ENCODE measurements at regions not wholly inside any gene's neighbourhood (a gene's known extent, or its start where the extent isn't known, plus 50 kb on each side); places are given as distances from the start of the nearest gene placed in this dataset.

DNA sequence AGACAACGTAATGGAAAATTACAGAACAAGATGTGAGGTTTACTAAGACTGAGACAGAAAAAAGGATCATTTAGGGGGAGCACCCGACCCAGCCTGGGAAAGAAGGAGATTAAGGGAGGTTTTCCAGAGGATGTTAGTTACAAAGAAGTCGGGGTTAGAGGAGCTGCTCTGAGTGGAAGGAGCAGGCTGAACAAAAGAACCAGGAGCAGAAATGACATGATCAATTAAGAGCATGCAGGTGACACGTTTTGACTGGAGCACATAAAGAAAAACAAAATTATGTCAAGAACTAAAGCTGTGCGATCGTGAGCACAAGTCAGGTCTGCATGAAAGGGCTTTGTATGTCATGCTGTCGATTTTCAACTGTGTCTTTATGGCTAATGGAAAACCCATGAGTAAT is 417.3 kb upstream of the MARCKS start:
- FAIRE-seq: no peak

DNA sequence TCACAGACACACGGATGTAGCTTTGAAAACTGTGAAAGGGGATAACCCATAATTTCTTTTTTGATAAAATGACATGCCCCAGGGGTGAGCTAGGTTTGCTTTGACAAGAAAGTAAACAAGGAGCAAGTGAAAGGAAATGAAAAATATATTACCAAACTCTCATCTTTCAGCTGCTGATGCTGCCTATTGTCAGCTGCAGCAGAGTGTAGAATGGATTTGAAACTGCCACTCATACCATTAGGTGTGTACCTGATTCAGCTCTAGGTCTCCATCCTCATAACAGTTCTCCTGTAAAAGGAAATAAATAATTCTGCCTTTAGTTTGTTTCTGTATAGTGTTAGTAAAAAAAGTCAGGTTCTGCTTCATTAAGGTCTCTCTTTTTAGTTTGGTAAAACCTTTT is 415.1 kb upstream of the MARCKS start:
- FAIRE-seq: no peak

DNA sequence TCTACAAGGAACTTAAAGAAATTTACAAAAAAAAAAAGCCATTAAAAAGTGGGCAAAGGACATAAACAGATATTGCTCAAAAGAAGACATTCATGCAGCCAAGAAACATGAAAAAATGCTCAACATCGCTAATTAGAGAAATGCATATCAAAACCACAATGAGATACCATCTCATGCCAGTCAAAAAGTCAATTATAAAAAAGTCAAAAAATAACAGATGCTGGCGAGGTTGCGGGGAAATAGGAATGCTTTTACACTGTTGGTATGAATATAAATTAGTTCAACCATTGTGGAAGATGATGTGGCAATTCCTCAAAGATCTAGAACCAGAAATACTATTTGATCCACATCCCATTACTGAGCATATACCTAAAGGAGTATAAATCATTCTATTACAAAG is 411.9 kb upstream of the MARCKS start:
- FAIRE-seq: no peak

DNA sequence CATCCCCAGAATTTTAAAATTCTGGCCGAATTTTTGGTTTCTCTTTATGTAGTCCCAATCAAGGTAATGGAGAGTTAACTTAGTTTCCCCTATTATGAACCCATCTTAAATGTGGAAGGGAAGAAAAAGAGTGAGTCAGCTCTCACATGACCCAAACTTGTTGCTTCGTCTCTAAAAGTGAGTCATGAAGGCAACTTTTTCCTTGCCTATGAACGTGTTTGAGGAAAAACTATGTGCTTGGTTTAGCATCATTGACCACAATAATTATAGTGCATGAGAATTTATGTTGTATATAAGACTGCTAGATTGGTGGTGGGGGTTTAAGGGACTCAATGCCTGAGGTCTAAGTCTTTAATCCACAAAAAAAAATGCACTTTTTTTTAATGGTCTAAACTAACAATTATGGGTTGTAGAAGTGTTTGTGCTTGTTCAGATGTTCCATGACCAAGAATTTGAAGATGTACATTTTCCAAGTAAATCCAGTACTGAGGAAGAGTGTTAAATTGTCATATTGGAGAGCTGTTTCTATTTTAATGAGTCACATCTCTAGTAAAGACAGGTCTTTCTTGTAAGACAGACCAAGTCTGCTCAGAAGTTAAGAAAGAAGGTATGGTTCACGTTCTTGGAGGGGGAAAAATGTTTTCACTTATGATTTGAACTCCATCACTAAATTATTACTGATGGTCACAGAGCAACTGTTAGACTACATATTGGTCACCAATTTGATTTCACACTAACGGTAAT is 409.9 kb upstream of the MARCKS start:
- FAIRE-seq: no peak

DNA sequence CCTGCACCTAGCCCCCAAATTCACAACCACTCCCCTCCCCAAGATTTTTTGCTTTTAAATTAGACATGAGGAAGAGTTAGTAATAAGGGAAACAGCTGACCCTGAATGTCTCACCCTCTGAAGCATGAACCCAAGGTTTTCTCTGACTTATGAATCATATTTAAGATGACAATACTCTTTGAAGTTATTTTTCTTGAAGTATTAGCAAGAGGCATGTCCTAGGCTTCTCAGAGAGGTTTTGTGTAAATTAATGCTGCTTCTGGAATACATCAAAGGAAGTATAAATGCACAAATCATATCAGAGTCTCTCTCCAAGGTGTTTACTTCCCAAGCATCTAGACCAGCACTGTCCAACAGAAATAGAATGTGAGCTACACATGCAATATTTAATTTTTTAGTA is 408.1 kb upstream of the MARCKS start:
- FAIRE-seq: no peak

DNA sequence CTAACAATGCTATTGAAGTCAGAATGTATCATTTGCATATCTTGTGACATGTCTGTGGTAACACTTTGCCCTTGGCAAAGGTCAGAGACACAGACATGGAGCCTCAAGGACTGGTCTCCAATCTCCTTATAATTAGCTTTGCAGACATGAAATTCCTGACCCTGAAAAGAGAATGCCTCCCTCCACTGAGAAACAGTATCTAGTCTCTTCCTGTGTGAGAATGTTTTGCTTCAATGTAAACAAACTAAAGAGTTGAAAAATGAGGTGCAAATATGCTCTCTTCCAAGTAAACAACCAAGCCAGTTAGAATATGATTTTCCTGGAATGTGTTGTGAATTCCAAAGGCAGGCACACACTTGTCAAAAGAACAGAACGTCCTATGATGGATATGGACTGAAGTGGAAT is 407.1 kb upstream of the MARCKS start:
- no peak for FAIRE-seq

DNA sequence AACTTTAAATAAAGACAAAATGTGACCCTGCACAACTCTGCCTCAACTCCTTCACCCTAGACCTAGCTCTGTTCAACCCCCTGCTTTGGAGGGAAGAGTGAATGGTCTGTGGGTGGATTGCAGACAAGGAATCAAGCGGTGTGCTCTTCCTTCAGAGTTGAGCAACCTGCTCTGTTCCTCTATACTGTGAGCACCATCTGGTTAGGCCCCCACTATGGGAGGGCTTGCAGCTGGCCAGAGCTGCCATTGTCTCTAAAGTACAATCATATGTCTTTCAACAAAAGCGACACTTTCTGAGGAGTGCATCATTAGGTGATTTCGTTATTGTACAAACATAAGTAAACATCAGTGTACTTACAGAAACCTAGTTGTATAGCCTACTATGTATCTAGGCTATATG is 406.1 kb upstream of the MARCKS start:
- no peak for FAIRE-seq

DNA sequence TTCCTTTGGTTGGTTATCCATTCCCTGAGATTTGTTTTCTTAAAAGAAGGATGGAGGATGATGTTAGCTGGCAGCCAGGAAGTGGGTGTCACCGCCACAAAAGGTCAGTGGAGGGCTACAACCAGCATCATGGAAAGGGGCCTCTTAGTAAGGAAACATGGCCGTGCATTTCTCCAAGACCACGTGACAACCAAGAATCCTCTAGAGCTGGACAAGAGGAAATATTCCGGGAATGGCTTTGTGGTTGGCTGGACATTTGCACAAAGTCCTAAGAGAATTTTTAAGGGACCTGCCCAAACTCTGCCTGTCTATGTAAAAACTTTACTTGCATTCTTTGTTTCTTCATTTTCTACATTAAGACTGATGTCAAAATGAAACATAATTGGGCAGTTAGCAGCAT is 399.9 kb upstream of the MARCKS start:
- FAIRE-seq: no peak

DNA sequence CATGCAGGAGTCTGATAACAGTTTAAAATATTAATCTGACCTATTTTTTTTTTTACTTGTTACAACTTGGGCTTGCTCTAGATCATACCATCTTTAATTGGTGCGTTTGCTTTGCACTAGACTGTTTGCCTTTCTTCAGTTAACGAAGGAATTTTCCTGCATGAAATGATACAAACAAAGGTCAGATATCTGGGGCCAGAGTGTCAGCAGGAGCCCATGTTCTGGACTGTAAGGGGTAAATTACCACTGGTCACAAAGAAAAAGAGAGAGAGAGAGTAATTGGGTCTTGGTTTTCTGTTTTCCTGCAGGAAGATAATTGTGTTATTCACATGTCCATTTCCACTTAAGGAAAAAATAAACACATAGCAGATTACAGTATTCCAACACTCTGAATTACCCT is 399.4 kb upstream of the MARCKS start:
- FAIRE-seq: no peak

DNA sequence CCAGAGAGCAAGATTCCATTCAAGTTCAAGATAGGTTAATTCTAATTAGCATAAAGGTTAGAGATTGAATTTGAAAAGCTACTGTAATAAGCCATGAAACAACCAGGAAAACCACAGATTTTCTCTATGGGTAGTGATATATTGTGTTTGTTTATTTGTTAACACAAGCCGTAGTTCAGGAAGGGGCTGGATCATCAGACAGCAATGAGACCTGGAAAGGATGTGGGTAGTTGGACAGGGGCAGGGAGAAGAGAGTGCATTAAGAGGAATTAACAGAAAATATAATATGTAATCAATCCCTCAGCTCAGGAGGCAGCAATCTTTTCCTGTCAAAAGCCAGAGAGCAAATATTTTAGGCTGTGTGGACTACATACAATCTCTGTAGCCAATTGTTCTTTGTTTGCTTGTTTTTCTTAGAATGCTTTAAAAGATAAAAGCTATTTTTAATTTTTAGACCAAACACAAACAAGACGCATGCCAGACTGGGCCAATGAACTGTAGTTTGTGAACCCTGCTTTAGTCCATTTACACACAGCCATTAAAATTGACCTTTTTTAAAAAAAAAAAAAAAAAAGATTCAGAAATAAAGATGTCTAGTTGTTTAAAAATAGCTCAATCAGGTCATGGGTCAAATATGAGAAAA is 398.7 kb upstream of the MARCKS start:
- no peak for FAIRE-seq

DNA sequence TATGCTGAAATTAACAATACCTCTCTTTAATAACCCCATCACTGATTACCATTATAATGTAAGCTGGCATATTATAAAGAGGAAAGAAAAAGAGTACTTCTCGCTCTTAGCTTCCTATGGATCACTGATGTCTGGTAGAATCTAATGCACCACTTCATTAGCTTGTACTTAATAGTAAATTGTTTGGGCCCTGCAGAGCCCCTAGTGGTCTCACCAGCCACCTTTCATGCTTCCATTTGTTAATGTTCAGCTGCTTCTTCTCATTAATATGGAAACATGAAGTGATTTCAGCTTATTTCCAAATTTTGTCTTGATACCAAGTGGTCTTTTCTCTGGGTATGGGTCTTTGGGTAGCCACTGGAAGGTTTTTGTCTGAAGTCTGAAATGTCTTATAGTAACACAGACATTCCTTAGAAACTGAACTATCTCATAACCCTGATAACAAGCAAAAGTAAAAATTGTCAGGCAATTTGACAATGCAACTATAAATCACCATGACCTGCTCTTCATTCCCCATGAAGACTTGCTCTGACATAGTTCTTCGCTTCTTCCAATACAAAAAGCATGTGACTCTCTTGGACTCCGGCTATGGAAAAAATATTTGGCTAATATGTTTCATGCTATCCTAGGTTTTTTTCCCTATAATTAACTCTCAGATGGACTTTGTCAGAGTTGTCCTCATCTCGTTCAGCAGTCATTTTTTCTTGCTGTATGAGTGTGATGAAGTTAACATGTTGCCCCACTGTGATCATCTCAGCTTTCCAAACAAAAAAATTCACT is 395.8 kb upstream of the MARCKS start:
- FAIRE-seq: no peak

DNA sequence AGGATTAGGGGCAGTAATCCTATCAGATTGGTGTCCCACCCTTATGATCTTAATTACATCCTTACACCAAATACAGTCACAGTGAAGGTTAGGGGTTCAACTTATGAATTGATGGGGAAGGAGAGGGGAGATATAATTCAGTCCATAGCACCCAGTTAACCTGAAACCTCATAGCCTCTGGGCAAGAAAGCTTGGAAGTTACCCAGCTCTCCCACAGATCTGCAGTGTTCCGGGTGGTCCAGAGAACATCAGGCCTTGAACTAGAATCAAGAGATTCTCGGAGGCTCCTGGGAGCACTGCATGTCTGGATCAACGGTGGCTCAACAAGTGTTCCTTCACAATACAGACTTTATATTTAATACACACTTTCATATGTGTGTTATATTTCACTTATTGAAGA is 392.6 kb upstream of the MARCKS start:
- FAIRE-seq: no peak

DNA sequence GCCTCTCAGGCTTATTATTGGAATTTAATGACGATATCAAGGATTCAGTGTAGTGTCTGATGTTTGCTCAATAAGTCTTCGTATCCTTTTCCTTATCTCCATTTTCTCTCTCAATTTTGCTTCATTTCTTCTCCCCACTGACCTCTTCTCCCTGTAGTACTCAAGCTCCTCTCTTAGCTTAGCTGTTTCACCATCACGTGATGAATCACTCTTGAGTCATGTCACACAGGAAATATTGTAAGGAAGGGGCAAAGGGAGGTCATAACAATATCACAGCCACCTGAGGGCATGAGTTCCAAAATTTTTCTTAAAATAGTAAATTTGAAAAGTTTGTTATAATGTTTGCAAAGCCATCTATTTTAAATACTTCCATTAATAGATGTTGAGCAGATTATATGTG is 392.2 kb upstream of the MARCKS start:
- no peak for FAIRE-seq

DNA sequence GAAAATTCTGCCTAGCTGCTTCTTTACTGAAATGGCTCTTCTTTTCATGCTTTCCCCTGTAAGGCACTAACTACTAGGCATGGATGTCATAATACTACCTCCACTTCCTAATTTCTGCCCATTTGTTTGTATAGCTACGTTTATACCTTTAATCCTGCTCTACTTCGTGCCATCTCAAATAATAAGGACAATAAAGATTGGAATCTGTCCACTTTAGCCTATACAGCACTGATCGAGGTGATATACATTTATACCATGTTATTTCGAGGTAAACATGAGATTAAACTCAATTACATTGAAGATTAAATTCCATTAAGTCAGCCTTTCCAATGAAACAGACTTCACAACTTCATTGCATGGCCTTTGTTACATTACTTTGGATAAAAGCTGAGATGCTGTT is 390.6 kb upstream of the MARCKS start:
- no peak for FAIRE-seq

DNA sequence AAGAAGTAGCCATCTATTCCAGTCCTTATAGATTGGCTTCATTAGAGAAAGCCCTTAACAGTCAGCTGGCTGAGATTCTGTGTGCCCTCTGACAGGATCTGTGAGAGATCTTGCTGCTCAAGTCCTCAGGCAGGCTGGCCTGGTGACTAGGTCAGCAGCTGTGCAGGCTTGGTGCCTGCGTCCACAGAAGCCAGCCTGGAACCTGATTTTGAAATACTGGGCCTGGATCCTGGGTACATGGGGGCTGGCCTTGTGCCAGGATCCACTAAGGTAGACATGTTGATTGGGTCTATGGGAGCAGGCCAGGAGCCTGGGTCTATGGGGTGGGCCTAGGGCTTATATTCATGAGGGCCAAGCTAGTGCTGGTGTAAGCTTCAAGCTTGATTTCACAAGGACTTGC is 381.8 kb upstream of the MARCKS start:
- FAIRE-seq: no peak

DNA sequence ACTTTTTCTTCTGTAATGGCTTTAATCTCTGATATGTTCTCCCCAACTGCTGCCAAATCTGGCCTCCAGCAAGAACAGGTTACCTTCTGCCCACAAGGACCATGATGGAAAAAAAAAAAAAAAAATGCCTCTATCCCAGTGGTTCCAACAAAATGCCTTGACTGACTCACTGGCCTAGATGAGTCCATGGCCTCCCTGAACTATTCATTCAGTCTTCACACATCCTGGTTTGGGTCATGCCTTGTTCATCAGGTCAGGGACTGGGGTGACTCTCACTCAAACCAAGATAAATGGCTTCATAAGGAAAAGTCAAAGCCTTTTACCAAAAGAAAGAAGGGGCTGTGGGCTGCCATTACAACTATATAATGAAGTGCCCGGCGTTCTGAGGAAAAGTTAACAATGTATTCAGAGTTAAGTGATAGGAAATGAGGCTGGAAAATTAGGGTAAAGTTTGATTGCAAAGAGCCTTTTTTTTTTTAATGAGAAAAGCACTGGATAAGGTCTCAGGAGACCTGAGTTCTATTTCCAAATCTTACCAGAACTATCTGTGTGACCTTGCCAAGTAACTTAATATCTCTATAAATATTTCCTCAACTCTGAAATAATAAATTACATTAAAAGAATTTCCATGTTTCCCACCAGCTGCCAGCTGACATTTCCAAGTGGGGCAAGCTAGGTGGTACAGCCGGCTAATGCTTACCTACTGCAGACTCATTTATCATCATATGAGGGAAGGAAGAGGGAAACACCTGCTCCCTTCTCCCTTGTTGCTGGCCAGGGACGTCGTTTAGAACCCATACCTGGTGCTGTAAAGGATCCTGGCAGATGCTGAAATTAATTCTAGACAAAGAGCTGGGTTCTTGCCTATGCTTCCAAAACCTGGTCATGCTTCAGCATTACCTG is 380.0 kb upstream of the MARCKS start:
- no peak for FAIRE-seq

DNA sequence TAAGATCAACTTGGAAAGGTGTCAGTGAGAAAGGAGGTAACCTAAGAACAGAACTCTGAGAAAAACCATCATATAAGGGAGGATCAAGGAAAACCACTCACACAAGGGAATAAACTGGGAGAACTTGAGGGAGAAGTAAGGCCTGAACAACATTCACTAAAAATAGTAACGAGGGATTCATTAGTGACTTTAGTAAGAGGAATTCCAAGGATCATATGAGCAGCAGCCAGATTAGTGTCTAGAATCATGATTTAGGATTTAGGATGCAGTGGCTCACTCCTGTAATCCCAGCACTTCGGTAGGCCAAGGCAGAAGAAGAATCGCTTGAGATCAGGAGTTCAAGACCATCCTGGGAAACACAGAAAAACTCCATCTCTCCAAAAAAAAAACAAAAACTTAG is 376.5 kb upstream of the MARCKS start:
- FAIRE-seq: no peak

DNA sequence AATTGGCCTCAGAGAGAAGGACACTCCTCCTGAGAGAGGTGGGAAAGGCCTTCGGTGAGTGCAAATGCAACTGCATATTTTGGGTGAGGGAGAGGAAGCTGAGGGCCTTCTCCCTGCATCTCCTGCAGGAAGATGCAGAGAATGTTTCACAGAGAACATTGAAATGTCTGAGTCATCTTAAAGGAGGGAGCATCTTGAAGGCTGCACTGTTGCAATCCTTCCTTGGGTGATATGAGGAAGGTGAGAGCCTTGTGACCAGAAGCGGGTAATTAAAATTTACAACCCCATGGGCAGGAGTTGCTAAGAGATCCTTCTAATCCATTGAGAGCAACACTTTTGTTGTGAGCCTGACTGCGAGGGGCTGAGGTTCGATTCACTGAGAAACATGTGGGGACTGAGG is 375.7 kb upstream of the MARCKS start:
- FAIRE-seq: no peak

DNA sequence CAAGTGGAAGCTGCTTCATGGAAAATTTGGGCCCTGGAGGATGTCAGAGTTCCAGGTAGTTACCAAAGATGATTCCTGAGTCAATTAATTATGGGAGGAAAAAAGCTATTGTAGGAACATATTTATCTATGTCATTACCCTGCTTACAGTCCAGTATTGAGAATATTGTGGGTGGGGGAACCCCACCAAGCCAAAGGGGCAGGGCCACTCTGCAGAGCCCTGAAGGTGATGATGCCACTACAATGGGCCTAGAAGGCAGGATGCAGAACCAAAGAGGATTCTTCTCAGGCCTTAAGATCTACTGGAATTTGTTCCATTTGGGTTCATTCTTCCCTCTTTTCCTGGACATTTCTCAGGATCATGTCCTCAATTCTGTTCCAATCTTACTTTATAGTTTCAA is 375.2 kb upstream of the MARCKS start:
- no peak for FAIRE-seq

DNA sequence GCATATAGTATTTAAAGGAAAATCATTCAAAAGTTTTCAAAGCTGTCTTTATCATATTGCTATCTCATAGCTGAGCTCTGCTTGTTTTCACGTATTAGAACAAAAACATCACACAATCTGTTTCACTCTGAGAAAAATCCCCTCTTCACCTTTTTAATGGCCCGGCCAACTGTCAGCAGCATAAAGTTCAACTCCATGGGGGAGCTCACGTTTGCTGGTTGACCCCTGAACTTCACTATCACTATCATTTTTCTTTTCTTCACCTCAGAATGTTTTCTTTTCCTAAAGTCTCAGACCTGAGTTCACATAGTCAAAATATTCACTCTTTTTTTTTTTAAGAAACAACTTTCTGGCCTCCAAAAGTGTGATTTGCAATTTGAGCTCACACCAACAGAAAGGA is 374.4 kb upstream of the MARCKS start:
- no peak for FAIRE-seq

DNA sequence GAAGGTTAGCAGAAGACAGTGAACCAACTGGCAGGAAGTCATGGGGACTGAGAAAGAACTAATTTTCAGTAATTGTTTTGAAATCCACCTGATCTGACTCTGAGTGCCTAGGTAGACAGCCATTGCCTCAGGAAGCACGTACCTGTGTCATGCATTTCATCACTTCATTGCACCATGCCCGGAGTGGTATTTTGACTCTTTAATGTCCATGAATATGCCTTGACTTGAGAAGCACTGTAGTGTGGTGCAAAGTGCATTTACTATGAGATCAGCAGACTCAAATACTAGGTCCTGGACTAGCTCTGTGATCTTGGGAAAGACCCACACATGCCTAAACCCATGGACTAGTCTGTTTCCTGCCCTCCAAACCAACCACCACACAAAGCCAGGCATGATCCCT is 370.9 kb upstream of the MARCKS start:
- FAIRE-seq: no peak

DNA sequence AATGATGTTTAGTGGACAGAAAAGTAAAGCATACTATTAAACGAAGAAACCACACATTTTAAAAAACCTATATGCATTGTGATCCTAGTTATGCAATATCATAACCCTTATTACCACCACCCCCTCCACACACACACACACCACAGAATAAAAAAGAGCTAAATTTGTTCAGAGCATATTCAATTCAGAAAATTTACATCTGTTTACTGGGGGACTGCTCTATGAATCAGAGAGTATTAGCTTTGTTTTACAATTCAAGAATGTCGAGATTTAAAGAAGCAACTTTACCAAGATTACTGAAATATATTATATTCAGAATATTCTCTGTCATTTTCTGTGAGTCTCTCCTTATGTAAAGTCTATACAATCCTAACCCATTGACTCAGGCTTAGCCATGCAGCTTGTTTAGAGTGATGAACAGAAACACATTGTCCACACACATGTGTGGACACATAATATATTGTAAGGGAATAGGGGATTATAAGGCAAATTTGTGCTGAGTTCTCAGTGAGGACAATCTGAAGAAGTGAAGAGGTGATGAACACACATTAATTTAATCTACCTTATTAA is 369.6 kb upstream of the MARCKS start:
- FAIRE-seq: no peak

DNA sequence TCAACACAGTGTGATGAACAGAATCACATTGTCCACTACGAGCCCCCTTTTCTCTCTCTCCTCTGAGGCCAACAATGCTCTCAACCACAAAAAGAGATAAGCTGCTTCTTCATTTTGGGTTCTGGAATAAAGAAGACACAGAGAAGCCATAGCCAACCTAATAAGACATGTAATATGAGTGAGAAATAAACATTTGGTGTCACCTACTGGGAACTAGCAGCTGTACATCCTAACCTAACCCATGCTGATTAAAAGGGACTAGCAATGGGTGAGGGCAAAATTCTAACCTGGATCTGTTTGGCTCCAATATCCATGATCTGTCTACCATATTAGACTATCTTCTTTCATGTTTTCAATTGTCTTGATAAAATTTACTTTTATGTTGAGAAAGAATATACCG is 369.1 kb upstream of the MARCKS start:
- FAIRE-seq: no peak

All from G401.6 (cell line).